ENCODE measurements at regions not wholly inside any gene's neighbourhood (a gene's known extent, or its start where the extent isn't known, plus 50 kb on each side); places are given as distances from the start of the nearest gene placed in this dataset.
A peak's percentile ranks its signal among the peaks of the same experiment; 100 is the strongest.

GRCh38 chr22:34976886-34977285, 89.1 kb upstream of the ISX start:
- Mint-ChIP-seq H3K4me3 (no peak overlapping the region), H3K4me1 (peaks cover 17% of the 10 kb centered on the region), H3K36me3 (ENCODE audit: low read depth) (peaks cover 4% of the 10 kb centered on the region), H3K27me3 (ENCODE audit: insufficient read depth) (no peaks in the 10 kb centered on the region), H3K9me3 (peaks cover 21% of the 10 kb centered on the region), H3K27ac (no peak overlapping the region)
- Histone ChIP-seq H3K4me1 (ENCODE audit: control insufficient read depth, insufficient read depth, low read length) (peaks cover 11% of the 10 kb centered on the region), H3K36me3 (ENCODE audit: control insufficient read depth, insufficient read depth, low read length) (no peaks in the 10 kb centered on the region), H3K9ac (ENCODE audit: extremely low read depth, low read length, poor library complexity, severe bottlenecking) (no peak overlapping the region), H3K27me3 (ENCODE audit: control insufficient read depth, insufficient read depth, low read length, poor library complexity, severe bottlenecking) (no peaks in the 10 kb centered on the region), H3K9me3 (ENCODE audit: control insufficient read depth, low read length) (peaks cover 21% of the 10 kb centered on the region), H3K27ac (ENCODE audit: low read depth, low read length) (no peak overlapping the region), H3K4me3 (ENCODE audit: low read length) (no peak overlapping the region)
- 100% methylated on average over 2 of the region's 2 CpGs; no CpG with 5 or more reads in 1 of the 2 experiments for WGBS, 2 experiments (ENCODE audit: insufficient coverage in 1 of 2, insufficient read length in 1 of 2)
- TF ChIP-seq CTCF (conservative IDR thresholded peaks at IDR 0.05), result no peak
- no peak for DNase-seq

- Histone ChIP-seq H3K36me3 (ENCODE audit: control insufficient read depth, insufficient read depth, low read length) (no peaks in the 10 kb centered on the region), H3K9me3 (ENCODE audit: control insufficient read depth, low read length) (peaks cover 24% of the 10 kb centered on the region), H3K27me3 (ENCODE audit: control insufficient read depth, insufficient read depth, low read length, poor library complexity, severe bottlenecking) (no peaks in the 10 kb centered on the region), H3K27ac (ENCODE audit: low read depth, low read length) (no peak overlapping the region), H3K4me1 (ENCODE audit: control insufficient read depth, insufficient read depth, low read length) (no peaks in the 10 kb centered on the region), H3K4me3 (ENCODE audit: low read length) (no peak overlapping the region), H3K9ac (ENCODE audit: extremely low read depth, low read length, poor library complexity, severe bottlenecking) (no peak overlapping the region)
- no peak for DNase-seq
- no peak for TF ChIP-seq CTCF (conservative IDR thresholded peaks at IDR 0.05)
- WGBS, 2 experiments (ENCODE audit: insufficient coverage in 1 of 2, insufficient read length in 1 of 2), result 97% methylated on average over 1 of the region's 1 CpG; no CpG with 5 or more reads in 1 of the 2 experiments
- Mint-ChIP-seq H3K4me3 (no peak overlapping the region), H3K27ac (no peak overlapping the region), H3K27me3 (ENCODE audit: insufficient read depth) (peaks cover 2% of the 10 kb centered on the region), H3K36me3 (ENCODE audit: low read depth) (peaks cover 2% of the 10 kb centered on the region), H3K4me1 (no peaks in the 10 kb centered on the region), H3K9me3 (peaks cover 24% of the 10 kb centered on the region)
Observed at GRCh38 chr22:34986523-34986922, 79.4 kb upstream of the ISX start.

GRCh38 chr22:34992672-34993071, 73.3 kb upstream of the ISX start:
- peak; percentile 48 for DNase-seq
- H3K27ac ChIP-seq (ENCODE audit: low read depth, low read length), result no peak overlapping the region
- Mint-ChIP-seq H3K27ac (no peak overlapping the region), H3K4me3 (no peak overlapping the region), H3K4me1 (no peaks in the 10 kb centered on the region), H3K9me3 (peaks cover 7% of the 10 kb centered on the region), H3K36me3 (ENCODE audit: low read depth) (peaks cover 2% of the 10 kb centered on the region), H3K27me3 (ENCODE audit: insufficient read depth) (peaks cover 4% of the 10 kb centered on the region)
- no peaks in the 10 kb centered on the region for H3K4me1 ChIP-seq (ENCODE audit: control insufficient read depth, insufficient read depth, low read length)
- no peak overlapping the region for H3K9ac ChIP-seq (ENCODE audit: extremely low read depth, low read length, poor library complexity, severe bottlenecking)
- no peaks in the 10 kb centered on the region for H3K27me3 ChIP-seq (ENCODE audit: control insufficient read depth, insufficient read depth, low read length, poor library complexity, severe bottlenecking)
- WGBS, 2 experiments (ENCODE audit: insufficient coverage in 1 of 2, insufficient read length in 1 of 2), result 82 to 92% methylated on average over 3 to 5 of the region's 5 CpGs
- H3K36me3 ChIP-seq (ENCODE audit: control insufficient read depth, insufficient read depth, low read length), result no peaks in the 10 kb centered on the region
- H3K4me3 ChIP-seq (ENCODE audit: low read length), result no peak overlapping the region
- peak; percentile 15 for TF ChIP-seq CTCF (conservative IDR thresholded peaks at IDR 0.05)
- peaks cover 8% of the 10 kb centered on the region for H3K9me3 ChIP-seq (ENCODE audit: control insufficient read depth, low read length)
